ENCODE measurements at regions not wholly inside any gene's neighbourhood (a gene's known extent, or its start where the extent isn't known, plus 50 kb on each side); places are given as distances from the start of the nearest gene placed in this dataset.

GRCh38 chr2:39851651-39852110 is 72.6 kb upstream of the THUMPD2 start:
- Histone ChIP-seq H3K4me2 (ENCODE audit: control insufficient read depth, insufficient read depth) (no peak overlapping the region; the same call in 1 of the 2 replicates), H3K4me1 (ENCODE audit: control insufficient read depth, insufficient read depth, low read length) (peaks cover 8% of the 10 kb centered on the region), H3K4me3 (no peak overlapping the region), H3K9me3 (replicated peaks; ENCODE audit: control insufficient read depth, insufficient read depth, low read length) (no peaks in the 10 kb centered on the region), H3K79me2 (ENCODE audit: control insufficient read depth, insufficient read depth, low read length) (no peaks in the 10 kb centered on the region), H3K9ac (ENCODE audit: control insufficient read depth, insufficient read depth, low read length) (no peak overlapping the region), H3K36me3 (ENCODE audit: control insufficient read depth in 2 of 2, insufficient read depth in 2 of 2, low read length in 1 of 2) (no peaks in the 10 kb centered on the region), H3K27me3 (replicated peaks in 1 of 2; ENCODE audit: control insufficient read depth in 2 of 2, insufficient read depth in 2 of 2, low read length in 1 of 2) (no peaks in the 10 kb centered on the region), H4K20me1 (ENCODE audit: control insufficient read depth, insufficient read depth) (no peaks in the 10 kb centered on the region), H3K27ac (ENCODE audit: control insufficient read depth, insufficient read depth) (no peak overlapping the region), H2AFZ (ENCODE audit: control insufficient read depth, low read depth, low read length) (no peak overlapping the region)
- SMC1A ChIA-PET (ENCODE audit: uncharacterized antibody, unreplicated experiment): no interaction called here
- CTCF ChIA-PET: interaction anchor here (1.2 kb wide), 1 partner anchor 14 kb away, joined by 6 read pairs; no protein-coding TSS in a partner anchor
- TF ChIP-seq TCF3 (IDR thresholded peaks at IDR 0.05; ENCODE audit: borderline replicate concordance, insufficient read depth, low read depth, low read length) (peak; percentile 45; the same call in 1 of the 2 replicates), BCL11A (IDR thresholded peaks at IDR 0.05; ENCODE audit: low read depth, low read length) (0 out of 2 replicates have a peak, but pooled peaks have one; percentile 24), RAD21 (IDR thresholded peaks at IDR 0.05; ENCODE audit: insufficient read depth, low read depth, low read length) (0 out of 2 replicates have a peak, but pooled peaks have one; percentile 3), MTA3 (IDR thresholded peaks at IDR 0.05; ENCODE audit: borderline replicate concordance, low read length) (no peak), BHLHE40 (IDR thresholded peaks at IDR 0.05; ENCODE audit: borderline replicate concordance in 1 of 2, low read depth in 2 of 2, low read length in 1 of 2) (0 out of 4 replicates have a peak, but pooled peaks of 1 of the 2 experiments have one; percentile 16), CBX5 (IDR thresholded peaks at IDR 0.05; ENCODE audit: low read depth) (no peak), GATAD2B (conservative IDR thresholded peaks at IDR 0.05; ENCODE audit: low read depth) (no peak), FOS (IDR thresholded peaks at IDR 0.05; ENCODE audit: borderline replicate concordance, extremely low read depth, insufficient read length) (no peak), HDAC6 (IDR thresholded peaks at IDR 0.05; ENCODE audit: unreplicated experiment) (no peak), IKZF1 (conservative IDR thresholded peaks at IDR 0.05) (peak; percentile 38; the same call in 1 of the 2 replicates), SPI1 (IDR thresholded peaks at IDR 0.05; ENCODE audit: borderline replicate concordance, insufficient read depth, low read depth, low read length) (peak; percentile 50; the same call in 1 of the 2 replicates), RUNX3 (IDR thresholded peaks at IDR 0.05; ENCODE audit: low read length) (peak; percentile 70), NR2F1 (conservative IDR thresholded peaks at IDR 0.05) (peak; percentile 67), TCF12 (IDR thresholded peaks at IDR 0.05; ENCODE audit: low read depth, low read length) (0 out of 2 replicates have a peak, but pooled peaks have one; percentile 59)
- no TSS peak for BruUV-seq (replicated peaks)
- FAIRE-seq (peak; percentile 49), ATAC-seq (peak; percentile 55), DNase-seq (ENCODE audit: low read depth, low spot score) (no peak)
- WGBS (ENCODE audit: insufficient coverage, insufficient replicate concordance, low lambda C conversion rate, missing lambda C conversion rate): 0% methylated on average over 3 of the region's 3 CpGs
- intact Hi-C loops (cut with micrococcal nuclease; ENCODE audit: unreplicated experiment): no loop called here
- RAD21 ChIA-PET (ENCODE audit: unreplicated experiment): interaction anchor here (0.8 kb wide), 1 partner anchor 14 kb away, joined by 3 read pairs; no protein-coding TSS in a partner anchor
- POLR2A ChIA-PET: interaction anchor here (0.6 kb wide), 1 partner anchor 1559 kb away, joined by 3 read pairs; no protein-coding TSS in a partner anchor
- in situ Hi-C loops (cut with MboI): no loop called here

All from GM12878 (cell line).